ENCODE measurements at regions not wholly inside any gene's neighbourhood (a gene's known extent, or its start where the extent isn't known, plus 50 kb on each side); places are given as distances from the start of the nearest gene placed in this dataset.

DNA sequence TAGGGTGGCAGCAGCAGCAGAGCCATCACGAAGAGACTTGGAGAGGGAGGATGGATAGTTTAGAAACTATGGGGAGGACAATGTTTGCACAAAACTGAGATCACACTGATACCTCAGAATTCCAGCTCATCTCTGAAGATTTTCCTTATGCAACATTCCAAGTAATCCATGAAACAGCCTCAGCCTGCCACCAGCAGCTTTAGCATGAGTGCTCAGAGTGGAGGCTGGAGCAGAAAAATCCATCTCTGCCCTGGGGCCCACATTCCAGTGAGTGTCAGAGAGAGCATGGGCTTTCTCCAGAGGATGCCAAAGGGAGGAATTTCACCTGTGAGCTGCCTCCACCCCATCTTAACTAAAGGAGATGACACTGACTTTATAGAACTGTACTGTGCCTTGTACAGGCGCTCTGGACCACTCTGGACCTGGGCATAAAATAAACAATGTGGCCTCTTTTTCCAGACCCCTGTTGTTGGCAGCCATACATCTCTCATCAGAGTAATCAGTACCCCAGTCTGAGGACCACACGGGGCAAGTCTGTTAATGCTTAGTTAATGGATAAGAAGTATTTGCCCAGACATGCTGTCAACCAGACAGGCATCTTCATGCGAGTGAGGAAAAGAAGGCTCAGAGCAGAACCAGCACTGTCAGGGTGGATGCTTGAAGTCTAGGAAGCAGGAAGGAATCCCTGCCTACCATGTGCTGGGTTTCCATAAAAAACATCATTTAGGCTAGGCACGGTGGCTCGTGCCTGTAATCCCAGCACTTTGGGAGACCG, 440.9 kb downstream of the ENC1 start:
- TF ChIP-seq POLR2A (IDR thresholded peaks at IDR 0.05; ENCODE audit: low read depth, low read length) (no peak), POLR2AphosphoS5 (IDR thresholded peaks at IDR 0.05; ENCODE audit: low read depth, low read length) (no peak), TAF1 (IDR thresholded peaks at IDR 0.05; ENCODE audit: low read depth, low read length) (no peak)

Measured in GM12891 (cell line).